HUES6 (cell line): ENCODE measurements at regions not wholly inside any gene's neighbourhood (a gene's known extent, or its start where the extent isn't known, plus 50 kb on each side); places are given as distances from the start of the nearest gene placed in this dataset.

Experiments
- H3K27ac ChIP-seq: 2 replicates; pipeline ENCODE4 v1.7.0; 2013; ENCODE audit warnings: low read depth, mild to moderate bottlenecking, low read length, inconsistent platforms
- H3K27me3 ChIP-seq: 2 replicates; pipeline ENCODE4 v1.6.1; 2013; ENCODE audit warnings: low read length; ENCODE audit not compliant: control insufficient read depth, insufficient read depth
- H3K36me3 ChIP-seq: 2 replicates; pipeline ENCODE4 v1.6.1; 2013; ENCODE audit warnings: low read length; ENCODE audit not compliant: control insufficient read depth, insufficient read depth
- H3K4me1 ChIP-seq: 2 replicates; pipeline ENCODE4 v1.6.1; 2013; ENCODE audit warnings: low read length; ENCODE audit not compliant: control insufficient read depth, insufficient read depth
- H3K4me3 ChIP-seq: 2 replicates; pipeline ENCODE4 v1.5.1; 2013; ENCODE audit warnings: low read depth, low read length
- H3K9ac ChIP-seq: one replicate; pipeline ENCODE4 v1.6.1; 2013; ENCODE audit warnings: mild to moderate bottlenecking, low read length
- H3K9me3 ChIP-seq: 2 replicates; pipeline ENCODE4 v1.6.1; 2013; ENCODE audit warnings: low read depth, low read length; ENCODE audit not compliant: control insufficient read depth, insufficient read depth

- H3K9me3 ChIP-seq = peaks cover 5% of the 10 kb centered on the region
- no peaks in the 10 kb centered on the region for H3K27me3 ChIP-seq
- H3K36me3 ChIP-seq = no peaks in the 10 kb centered on the region
- no peak overlapping the region for H3K27ac ChIP-seq
- no peak overlapping the region for H3K9ac ChIP-seq
- no peak overlapping the region for H3K4me3 ChIP-seq
- peaks cover 24% of the 10 kb centered on the region for H3K4me1 ChIP-seq
These were observed 89.5 kb downstream of the ADRA2C start for GRCh38 chr4:3855646-3856045.

GRCh38 chr4:3856604-3857204 lies 90.5 kb downstream of the ADRA2C start:
- no peak overlapping the region for H3K4me3 ChIP-seq
- H3K9me3 ChIP-seq = no peaks in the 10 kb centered on the region
- peaks cover 17% of the 10 kb centered on the region for H3K4me1 ChIP-seq
- H3K9ac ChIP-seq = no peak overlapping the region
- H3K27ac ChIP-seq = no peak overlapping the region
- no peaks in the 10 kb centered on the region for H3K27me3 ChIP-seq
- no peaks in the 10 kb centered on the region for H3K36me3 ChIP-seq

- H3K4me1 ChIP-seq = peaks cover 18% of the 10 kb centered on the region
- no peaks in the 10 kb centered on the region for H3K27me3 ChIP-seq
- no peak overlapping the region for H3K4me3 ChIP-seq
- H3K36me3 ChIP-seq = no peaks in the 10 kb centered on the region
- H3K9ac ChIP-seq = no peak overlapping the region
- no peak overlapping the region for H3K27ac ChIP-seq
- H3K9me3 ChIP-seq = no peaks in the 10 kb centered on the region
These were observed 91.2 kb downstream of the ADRA2C start for GRCh38 chr4:3857269-3857926.

GRCh38 chr4:3858046-3858730 lies 92.0 kb downstream of the ADRA2C start:
- Histone ChIP-seq H3K36me3 (no peaks in the 10 kb centered on the region), H3K27ac (no peak overlapping the region), H3K9ac (no peak overlapping the region), H3K27me3 (no peaks in the 10 kb centered on the region), H3K9me3 (no peaks in the 10 kb centered on the region), H3K4me1 (peaks cover 19% of the 10 kb centered on the region), H3K4me3 (no peak overlapping the region)

- H3K4me3 ChIP-seq = no peak overlapping the region
- H3K27ac ChIP-seq = no peak overlapping the region
- H3K36me3 ChIP-seq = no peaks in the 10 kb centered on the region
- H3K9me3 ChIP-seq = no peaks in the 10 kb centered on the region
- no peaks in the 10 kb centered on the region for H3K27me3 ChIP-seq
- no peak overlapping the region for H3K9ac ChIP-seq
- peaks cover 25% of the 10 kb centered on the region for H3K4me1 ChIP-seq
These were observed 92.7 kb downstream of the ADRA2C start for GRCh38 chr4:3858765-3859388.

GRCh38 chr4:3859571-3859970 lies 93.4 kb downstream of the ADRA2C start:
- H3K27me3 ChIP-seq = no peaks in the 10 kb centered on the region
- H3K36me3 ChIP-seq = no peaks in the 10 kb centered on the region
- no peak overlapping the region for H3K9ac ChIP-seq
- no peak overlapping the region for H3K4me3 ChIP-seq
- no peak overlapping the region for H3K27ac ChIP-seq
- no peaks in the 10 kb centered on the region for H3K9me3 ChIP-seq
- peaks cover 32% of the 10 kb centered on the region for H3K4me1 ChIP-seq

GRCh38 chr4:3860061-3860912 lies 94.1 kb downstream of the ADRA2C start:
- H3K4me3 ChIP-seq = no peak overlapping the region
- no peak overlapping the region for H3K27ac ChIP-seq
- no peaks in the 10 kb centered on the region for H3K9me3 ChIP-seq
- no peaks in the 10 kb centered on the region for H3K27me3 ChIP-seq
- H3K9ac ChIP-seq = no peak overlapping the region
- H3K36me3 ChIP-seq = no peaks in the 10 kb centered on the region
- H3K4me1 ChIP-seq = peaks cover 29% of the 10 kb centered on the region

GRCh38 chr4:3860913-3861636 lies 94.9 kb downstream of the ADRA2C start:
- no peaks in the 10 kb centered on the region for H3K36me3 ChIP-seq
- H3K9me3 ChIP-seq = no peaks in the 10 kb centered on the region
- H3K27me3 ChIP-seq = no peaks in the 10 kb centered on the region
- no peak overlapping the region for H3K9ac ChIP-seq
- peaks cover 28% of the 10 kb centered on the region for H3K4me1 ChIP-seq
- H3K27ac ChIP-seq = no peak overlapping the region
- H3K4me3 ChIP-seq = no peak overlapping the region

GRCh38 chr4:3861720-3862639 lies 95.8 kb downstream of the ADRA2C start:
- Histone ChIP-seq H3K9ac (peak overlapping the region; percentile 55), H3K4me1 (peaks cover 28% of the 10 kb centered on the region), H3K27ac (no peak overlapping the region), H3K27me3 (no peaks in the 10 kb centered on the region), H3K9me3 (peaks cover under 1% of the 10 kb centered on the region; the same call in 1 of the 2 replicates), H3K36me3 (no peaks in the 10 kb centered on the region), H3K4me3 (peak overlapping the region; percentile 43)
